ENCODE measurements at regions not wholly inside any gene's neighbourhood (a gene's known extent, or its start where the extent isn't known, plus 50 kb on each side); places are given as distances from the start of the nearest gene placed in this dataset.

DNA sequence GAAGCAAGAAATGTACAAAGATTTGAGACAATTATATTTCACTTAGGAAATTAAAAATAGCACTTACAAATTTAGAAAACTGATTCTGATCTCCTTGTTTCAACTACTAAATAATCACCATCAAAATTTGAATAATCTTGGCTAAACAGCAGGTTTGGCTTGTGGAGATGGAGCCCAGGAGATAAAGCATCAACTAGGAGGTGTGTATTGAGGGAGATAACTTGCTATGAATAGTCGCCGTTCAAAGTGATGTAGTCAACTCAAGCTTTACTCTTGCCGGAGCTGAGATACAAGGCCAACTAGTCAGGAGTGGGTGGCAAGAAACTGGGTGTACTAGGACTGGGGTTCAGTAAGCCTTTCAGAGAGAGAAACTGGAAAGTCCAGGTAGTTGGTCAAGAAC is 117.7 kb downstream of the TRMT11 start:
- Histone ChIP-seq H3K4me3 (ENCODE audit: low read depth, low read length) (no peak overlapping the region), H3K36me3 (ENCODE audit: control insufficient read depth, insufficient read depth, low read length) (no peaks in the 10 kb centered on the region), H3K9ac (no peak overlapping the region), H3K27ac (no peak overlapping the region), H3K9me3 (ENCODE audit: control insufficient read depth, low read length) (no peaks in the 10 kb centered on the region), H3K79me2 (no peaks in the 10 kb centered on the region), H3K4me1 (peaks cover 14% of the 10 kb centered on the region), H3K4me2 (ENCODE audit: low read length) (no peak overlapping the region), H2AFZ (no peak overlapping the region), H3K27me3 (ENCODE audit: control insufficient read depth, insufficient read depth, low read length) (no peaks in the 10 kb centered on the region)
- TF ChIP-seq, protein P1, sequence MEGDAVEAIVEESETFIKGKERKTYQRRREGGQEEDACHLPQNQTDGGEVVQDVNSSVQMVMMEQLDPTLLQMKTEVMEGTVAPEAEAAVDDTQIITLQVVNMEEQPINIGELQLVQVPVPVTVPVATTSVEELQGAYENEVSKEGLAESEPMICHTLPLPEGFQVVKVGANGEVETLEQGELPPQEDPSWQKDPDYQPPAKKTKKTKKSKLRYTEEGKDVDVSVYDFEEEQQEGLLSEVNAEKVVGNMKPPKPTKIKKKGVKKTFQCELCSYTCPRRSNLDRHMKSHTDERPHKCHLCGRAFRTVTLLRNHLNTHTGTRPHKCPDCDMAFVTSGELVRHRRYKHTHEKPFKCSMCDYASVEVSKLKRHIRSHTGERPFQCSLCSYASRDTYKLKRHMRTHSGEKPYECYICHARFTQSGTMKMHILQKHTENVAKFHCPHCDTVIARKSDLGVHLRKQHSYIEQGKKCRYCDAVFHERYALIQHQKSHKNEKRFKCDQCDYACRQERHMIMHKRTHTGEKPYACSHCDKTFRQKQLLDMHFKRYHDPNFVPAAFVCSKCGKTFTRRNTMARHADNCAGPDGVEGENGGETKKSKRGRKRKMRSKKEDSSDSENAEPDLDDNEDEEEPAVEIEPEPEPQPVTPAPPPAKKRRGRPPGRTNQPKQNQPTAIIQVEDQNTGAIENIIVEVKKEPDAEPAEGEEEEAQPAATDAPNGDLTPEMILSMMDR (IDR thresholded peaks at IDR 0.05): no peak

DNA sequence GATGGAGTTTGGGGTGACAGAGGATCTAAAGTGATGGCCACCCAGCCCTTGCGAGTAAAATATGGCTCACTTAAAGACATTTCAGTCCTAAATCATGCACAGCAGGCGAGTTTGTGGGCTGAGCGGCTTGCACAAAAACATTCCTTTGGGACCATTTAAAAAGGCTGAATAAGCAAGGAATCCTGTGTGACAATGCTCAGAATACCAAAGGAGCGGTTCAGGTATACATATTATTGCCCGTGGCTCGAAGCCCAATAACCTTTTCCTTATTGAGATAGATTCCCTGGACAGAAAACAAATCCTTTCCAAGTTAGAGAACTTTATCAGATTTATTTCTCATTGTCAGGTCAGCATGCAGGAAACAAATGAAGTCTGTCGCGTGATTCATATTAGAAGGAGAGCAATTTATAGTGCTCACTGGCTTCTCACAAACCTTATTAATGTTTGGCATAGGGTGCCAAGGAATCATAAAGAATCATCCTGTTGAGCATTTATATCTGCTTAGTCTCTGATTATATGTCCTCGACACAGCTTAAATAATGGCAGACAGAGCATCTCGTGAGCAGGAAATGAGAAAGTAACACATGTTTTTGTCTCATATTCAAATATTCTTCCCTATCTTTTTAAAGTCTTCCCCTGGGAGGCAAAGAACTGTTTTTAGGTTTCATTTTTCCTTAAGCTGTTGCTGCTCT is 121.3 kb downstream of the TRMT11 start:
- Histone ChIP-seq H2AFZ (peak overlapping the region; percentile 45), H3K9ac (no peak overlapping the region), H3K9me3 (ENCODE audit: control insufficient read depth, low read length) (no peaks in the 10 kb centered on the region), H3K79me2 (no peaks in the 10 kb centered on the region), H3K36me3 (ENCODE audit: control insufficient read depth, insufficient read depth, low read length) (no peaks in the 10 kb centered on the region), H3K4me1 (peaks cover 24% of the 10 kb centered on the region), H3K27ac (no peak overlapping the region), H3K4me3 (ENCODE audit: low read depth, low read length) (no peak overlapping the region), H3K4me2 (ENCODE audit: low read length) (peak overlapping the region; percentile 20), H3K27me3 (ENCODE audit: control insufficient read depth, insufficient read depth, low read length) (no peaks in the 10 kb centered on the region)
- TF ChIP-seq, protein P1 (IDR thresholded peaks at IDR 0.05): no peak

DNA sequence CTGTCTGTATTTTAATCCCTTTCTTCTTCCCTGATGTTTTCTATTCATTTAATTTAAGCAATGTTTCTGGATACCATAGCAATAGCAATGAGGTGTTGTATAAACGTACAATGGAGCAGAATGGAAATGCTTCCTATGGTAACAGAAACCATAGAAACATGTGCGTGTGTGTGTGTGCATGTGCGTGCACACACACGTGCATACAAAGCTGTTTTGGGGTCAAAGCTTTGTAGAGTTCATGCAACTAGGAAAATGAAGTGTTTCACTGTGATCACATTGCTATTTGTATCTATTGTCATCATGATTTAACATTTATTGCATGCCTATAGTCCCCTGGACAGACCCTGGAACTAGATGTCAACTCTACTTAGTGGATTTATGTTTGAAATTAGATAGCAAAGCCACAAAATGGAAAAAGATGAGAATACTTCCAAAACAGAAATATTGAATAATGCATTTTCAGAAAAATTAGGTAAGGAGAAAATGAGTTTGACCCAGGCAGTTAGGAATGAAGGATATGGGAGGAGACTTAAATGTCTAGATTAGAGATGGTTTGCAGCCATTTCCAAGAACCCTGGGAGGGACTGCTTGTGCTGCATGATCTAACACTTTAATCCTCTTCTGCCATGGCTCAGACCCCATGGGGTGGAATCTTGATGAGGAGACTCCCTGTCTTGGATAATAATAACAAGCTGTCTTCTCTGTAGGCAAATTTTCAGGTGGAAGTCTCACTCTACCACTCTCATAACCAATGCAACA is 124.4 kb downstream of the TRMT11 start:
- peaks cover 24% of the 10 kb centered on the region for H3K4me1 ChIP-seq
- H2AFZ ChIP-seq: no peak overlapping the region
- TF ChIP-seq, protein P1 (IDR thresholded peaks at IDR 0.05): no peak
- no peak overlapping the region for H3K27ac ChIP-seq
- no peaks in the 10 kb centered on the region for H3K9me3 ChIP-seq (ENCODE audit: control insufficient read depth, low read length)
- no peak overlapping the region for H3K4me2 ChIP-seq (ENCODE audit: low read length)
- no peak overlapping the region for H3K4me3 ChIP-seq (ENCODE audit: low read depth, low read length)
- H3K9ac ChIP-seq: no peak overlapping the region
- no peaks in the 10 kb centered on the region for H3K36me3 ChIP-seq (ENCODE audit: control insufficient read depth, insufficient read depth, low read length)
- no peaks in the 10 kb centered on the region for H3K27me3 ChIP-seq (ENCODE audit: control insufficient read depth, insufficient read depth, low read length)
- H3K79me2 ChIP-seq: no peaks in the 10 kb centered on the region

DNA sequence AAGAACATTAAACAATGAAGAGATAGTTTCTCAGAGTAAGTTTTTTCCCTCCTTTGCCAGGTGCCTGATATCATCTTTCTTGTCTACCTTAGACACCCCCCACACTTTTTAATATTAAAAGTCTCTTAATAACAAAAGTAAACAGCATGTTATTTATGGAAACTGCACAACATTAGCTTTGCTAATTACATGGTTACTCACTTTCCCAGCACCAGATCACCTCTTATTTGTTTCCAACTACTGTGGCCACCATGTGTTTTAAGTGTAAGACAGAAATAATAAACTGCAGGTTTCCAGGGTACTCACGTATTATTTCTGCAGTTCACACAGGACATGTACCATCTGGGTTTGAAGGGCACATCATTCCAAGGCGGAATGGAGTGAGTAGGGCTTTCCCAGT is 125.0 kb downstream of the TRMT11 start:
- TF ChIP-seq, protein P1 (IDR thresholded peaks at IDR 0.05): no peak
- Histone ChIP-seq H3K27ac (no peak overlapping the region), H3K4me1 (peaks cover 24% of the 10 kb centered on the region), H3K9ac (no peak overlapping the region), H2AFZ (peak overlapping the region; percentile 39), H3K79me2 (no peaks in the 10 kb centered on the region), H3K36me3 (ENCODE audit: control insufficient read depth, insufficient read depth, low read length) (no peaks in the 10 kb centered on the region), H3K27me3 (ENCODE audit: control insufficient read depth, insufficient read depth, low read length) (no peaks in the 10 kb centered on the region), H3K9me3 (ENCODE audit: control insufficient read depth, low read length) (no peaks in the 10 kb centered on the region), H3K4me3 (ENCODE audit: low read depth, low read length) (no peak overlapping the region), H3K4me2 (ENCODE audit: low read length) (no peak overlapping the region)

All from parathyroid adenoma (tissue), 2 donors.